ENCODE measurements at regions not wholly inside any gene's neighbourhood (a gene's known extent, or its start where the extent isn't known, plus 50 kb on each side); places are given as distances from the start of the nearest gene placed in this dataset.

GRCh38 chr12:46494424-46494823 is 121.9 kb upstream of the SLC38A2 start:
- Mint-ChIP-seq H3K9me3 (no peaks in the 10 kb centered on the region), H3K36me3 (ENCODE audit: low read depth) (no peaks in the 10 kb centered on the region), H3K27me3 (ENCODE audit: low read depth) (no peaks in the 10 kb centered on the region), H3K4me1 (no peaks in the 10 kb centered on the region), H3K27ac (ENCODE audit: unreplicated experiment) (no peak overlapping the region), H3K4me3 (no peak overlapping the region)
- TF ChIP-seq CTCF (conservative IDR thresholded peaks at IDR 0.05): no peak
- DNase-seq (ENCODE audit: low read depth, low spot score): no peak

- no peak overlapping the region for H3K4me3 Mint-ChIP-seq
- no peaks in the 10 kb centered on the region for H3K36me3 Mint-ChIP-seq (ENCODE audit: low read depth)
- H3K27me3 Mint-ChIP-seq (ENCODE audit: low read depth): no peaks in the 10 kb centered on the region
- H3K9me3 Mint-ChIP-seq: no peaks in the 10 kb centered on the region
- no peak for DNase-seq (ENCODE audit: low read depth, low spot score)
- no peak for TF ChIP-seq CTCF (conservative IDR thresholded peaks at IDR 0.05)
- H3K4me1 Mint-ChIP-seq: no peaks in the 10 kb centered on the region
- H3K27ac Mint-ChIP-seq (ENCODE audit: unreplicated experiment): no peak overlapping the region
Observed at GRCh38 chr12:46493834-46494181, 121.2 kb upstream of the SLC38A2 start.

- no peaks in the 10 kb centered on the region for H3K9me3 Mint-ChIP-seq
- no peaks in the 10 kb centered on the region for H3K4me1 Mint-ChIP-seq
- no peak for TF ChIP-seq CTCF (conservative IDR thresholded peaks at IDR 0.05)
- no peak for DNase-seq (ENCODE audit: low read depth, low spot score)
- no peak overlapping the region for H3K27ac Mint-ChIP-seq (ENCODE audit: unreplicated experiment)
- H3K27me3 Mint-ChIP-seq (ENCODE audit: low read depth): no peaks in the 10 kb centered on the region
- no peaks in the 10 kb centered on the region for H3K36me3 Mint-ChIP-seq (ENCODE audit: low read depth)
- no peak overlapping the region for H3K4me3 Mint-ChIP-seq
Observed at GRCh38 chr12:46493150-46493833, 120.7 kb upstream of the SLC38A2 start.

GRCh38 chr12:46492471-46493085 is 120.0 kb upstream of the SLC38A2 start:
- TF ChIP-seq CTCF (conservative IDR thresholded peaks at IDR 0.05): no peak
- H3K9me3 Mint-ChIP-seq: no peaks in the 10 kb centered on the region
- no peak for DNase-seq (ENCODE audit: low read depth, low spot score)
- no peaks in the 10 kb centered on the region for H3K27me3 Mint-ChIP-seq (ENCODE audit: low read depth)
- H3K27ac Mint-ChIP-seq (ENCODE audit: unreplicated experiment): no peak overlapping the region
- H3K4me3 Mint-ChIP-seq: no peak overlapping the region
- no peaks in the 10 kb centered on the region for H3K4me1 Mint-ChIP-seq
- H3K36me3 Mint-ChIP-seq (ENCODE audit: low read depth): no peaks in the 10 kb centered on the region

GRCh38 chr12:46491548-46491947 is 119.0 kb upstream of the SLC38A2 start:
- no peak for DNase-seq (ENCODE audit: low read depth, low spot score)
- H3K36me3 Mint-ChIP-seq (ENCODE audit: low read depth): no peaks in the 10 kb centered on the region
- TF ChIP-seq CTCF (conservative IDR thresholded peaks at IDR 0.05): no peak
- H3K4me1 Mint-ChIP-seq: no peaks in the 10 kb centered on the region
- H3K4me3 Mint-ChIP-seq: no peak overlapping the region
- no peaks in the 10 kb centered on the region for H3K9me3 Mint-ChIP-seq
- H3K27ac Mint-ChIP-seq (ENCODE audit: unreplicated experiment): no peak overlapping the region
- H3K27me3 Mint-ChIP-seq (ENCODE audit: low read depth): no peaks in the 10 kb centered on the region
